Inflammatory macrophage (primary cell): ENCODE measurements at regions not wholly inside any gene's neighbourhood (a gene's known extent, or its start where the extent isn't known, plus 50 kb on each side); places are given as distances from the start of the nearest gene placed in this dataset.
"Not testable (repeated sequence)": the region's sequence is repeated elsewhere in the genome, so short reads cannot be mapped to it uniquely, and the experiment has no call there.

Source experiments
- DNase-seq, 2 donors: peaks; one replicate each; pipeline ENCODE4 v3.0.0-alpha.2; 2020 to 2022

DNA sequence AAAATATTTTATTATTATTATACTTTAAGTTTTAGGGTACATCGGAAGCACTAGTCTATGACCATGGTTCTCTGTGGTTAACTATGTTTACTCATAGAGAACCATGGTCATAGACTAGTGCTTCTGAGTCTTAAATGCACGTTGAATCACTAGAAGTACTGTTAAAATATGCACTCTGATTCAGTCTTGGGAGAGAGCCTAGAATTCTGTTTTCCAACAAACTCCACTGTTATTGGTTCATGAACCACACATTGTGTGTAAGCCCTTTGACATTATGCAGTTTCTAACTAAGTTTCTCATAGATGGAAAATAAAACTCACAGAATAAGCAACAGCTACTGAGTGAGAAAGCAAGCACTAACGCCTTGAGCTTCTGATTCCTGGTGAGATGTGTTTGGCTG, 1120.6 kb downstream of the SORCS1 start:
- no peak for DNase-seq

DNA sequence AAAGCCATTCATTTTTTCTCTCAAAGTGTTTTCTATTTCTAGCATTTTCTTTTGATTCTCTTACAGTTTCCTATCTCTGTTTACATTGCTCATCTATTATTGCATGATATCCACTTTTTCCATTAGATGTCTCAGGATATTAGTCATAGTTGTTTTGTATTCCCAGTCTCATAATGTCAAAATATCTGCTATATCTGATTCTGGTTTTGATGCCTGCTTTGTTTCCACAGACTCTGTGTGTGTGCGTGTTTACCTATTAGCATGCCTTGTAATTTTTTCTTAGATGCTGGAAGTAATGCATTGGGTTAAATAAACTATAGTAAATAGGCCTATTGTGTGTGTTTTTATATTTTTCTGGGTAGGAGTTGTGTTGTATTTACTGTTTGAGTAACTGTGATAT, 1126.3 kb downstream of the SORCS1 start:
- no peak for DNase-seq

DNA sequence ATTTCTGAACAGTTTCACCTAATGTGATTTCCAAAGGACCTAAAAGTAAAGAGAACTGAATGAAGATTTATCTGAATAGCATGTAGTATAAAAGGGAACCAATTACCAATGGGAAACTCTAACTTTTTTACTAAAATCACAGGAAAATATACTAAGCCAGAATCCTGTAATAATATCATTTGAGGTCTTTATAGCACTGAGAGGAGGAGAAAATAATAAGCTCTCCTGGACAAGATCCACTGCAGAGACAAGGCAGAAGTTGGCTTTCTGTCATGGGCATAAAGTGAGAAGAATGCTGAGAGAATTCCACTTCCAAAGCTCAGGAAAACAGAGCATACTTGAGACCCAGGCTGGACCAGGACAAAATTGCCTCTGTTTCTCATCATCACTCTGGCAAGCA, 1131.4 kb downstream of the SORCS1 start:
- DNase-seq, result no peak

DNA sequence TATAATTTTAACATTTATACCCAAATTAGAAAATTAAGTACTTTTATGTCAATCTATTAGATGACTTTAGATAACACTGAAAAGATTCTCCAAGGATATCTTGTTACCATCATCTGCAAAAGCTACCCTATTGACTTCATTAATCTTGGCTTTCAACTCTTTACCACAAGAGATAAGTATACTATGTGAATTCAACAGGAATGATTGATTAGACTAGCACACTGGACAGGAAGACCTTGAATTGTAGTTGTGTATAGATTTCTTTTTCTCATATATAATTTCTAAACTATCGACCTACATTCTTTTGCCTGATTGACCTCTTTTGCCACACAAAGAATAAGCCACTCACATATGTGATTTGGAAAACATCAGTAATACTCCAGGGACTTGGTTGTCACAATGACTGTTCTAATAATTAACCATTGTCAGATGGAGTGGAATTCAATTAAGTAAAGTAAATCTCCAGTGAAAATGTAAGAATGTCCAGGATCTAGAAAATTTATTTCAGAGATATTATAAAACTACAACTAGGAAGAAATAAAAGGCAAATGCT, 1132.0 kb downstream of the SORCS1 start:
- DNase-seq, result no peak

DNA sequence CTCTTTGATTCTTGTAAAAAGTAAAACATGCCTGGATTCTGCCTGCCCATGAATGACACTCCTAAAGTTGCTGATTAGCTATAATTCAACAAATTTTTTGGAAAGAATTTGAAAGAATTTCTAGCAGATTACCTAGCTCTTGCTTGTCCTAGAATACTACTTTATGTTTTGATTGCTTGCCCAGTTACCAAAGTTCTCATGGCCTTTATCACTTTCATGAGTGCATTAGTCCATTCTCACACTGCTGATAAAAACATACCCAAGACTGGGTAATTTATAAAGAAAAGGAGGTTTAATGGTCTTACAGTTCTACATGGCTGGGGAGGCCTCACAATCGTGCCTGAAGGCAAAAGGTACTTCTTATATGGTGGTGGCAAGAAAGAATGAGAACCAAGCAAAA, 1137.3 kb downstream of the SORCS1 start:
- DNase-seq, result no peak

GRCh38 chr10:106025208-106025811, 1139.2 kb downstream of the SORCS1 start:
- DNase-seq, result no peak

DNA sequence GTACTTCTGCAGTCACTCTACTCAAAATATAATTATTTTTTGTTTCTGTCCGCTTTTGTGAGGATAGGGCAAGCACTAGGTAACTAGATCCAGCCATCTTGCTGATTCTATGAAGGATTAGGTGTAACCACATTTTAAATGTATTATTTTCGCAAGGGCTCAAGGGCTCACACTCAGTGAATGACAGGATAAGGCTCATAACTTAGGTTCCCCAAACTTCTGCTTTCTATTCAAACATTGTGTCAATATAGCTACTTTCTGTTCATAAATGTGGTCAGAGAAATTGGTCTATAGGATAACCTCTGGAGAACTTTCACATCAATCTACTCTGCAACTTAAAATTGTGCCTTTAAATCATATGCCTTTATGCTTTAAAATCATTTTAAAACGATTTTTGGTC, 1141.2 kb downstream of the SORCS1 start:
- DNase-seq, result no peak

DNA sequence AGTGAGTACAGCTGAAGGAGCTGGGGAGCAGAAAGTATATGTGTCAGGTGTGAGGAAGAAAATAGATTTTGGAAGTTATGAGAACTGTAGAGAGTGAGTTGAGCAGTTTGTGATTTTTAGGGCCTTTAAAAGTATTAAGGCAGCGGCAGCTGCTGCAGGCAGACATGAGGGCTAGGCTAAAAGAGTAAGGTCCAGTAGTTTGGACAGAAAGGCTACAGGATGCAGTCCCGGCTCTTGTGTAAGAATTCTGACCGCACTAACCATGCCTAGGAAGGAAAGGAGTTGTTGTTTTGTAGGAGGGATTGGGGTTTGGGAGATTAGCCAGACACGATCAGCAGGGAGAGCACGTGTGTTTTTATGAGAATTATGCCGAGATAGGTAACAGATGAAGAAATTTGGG, 1144.9 kb downstream of the SORCS1 start:
- not testable (repeated sequence) for DNase-seq

- not testable (repeated sequence) for DNase-seq
These were observed 1148.9 kb downstream of the SORCS1 start for GRCh38 chr10:106015369-106016199.

DNA sequence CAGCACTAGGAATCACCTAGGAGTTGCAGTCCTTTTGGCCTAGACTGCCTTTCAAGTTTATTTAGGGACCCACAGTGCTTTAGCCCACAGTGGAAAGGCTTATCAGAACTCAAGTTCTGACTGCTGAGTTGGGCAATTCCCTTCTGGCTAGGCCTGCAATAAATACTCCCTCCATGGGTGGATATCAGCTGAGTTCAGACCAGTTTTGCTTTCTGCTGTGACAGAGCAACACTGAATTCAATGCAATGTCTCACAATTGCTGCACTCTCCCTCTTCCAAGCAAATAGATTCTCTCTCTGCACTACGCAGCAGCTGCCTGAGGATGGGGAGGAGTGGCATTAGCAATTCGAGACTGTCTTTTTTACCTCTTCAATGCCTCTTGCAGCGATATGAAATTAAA, 1153.3 kb downstream of the SORCS1 start:
- no peak for DNase-seq

DNA sequence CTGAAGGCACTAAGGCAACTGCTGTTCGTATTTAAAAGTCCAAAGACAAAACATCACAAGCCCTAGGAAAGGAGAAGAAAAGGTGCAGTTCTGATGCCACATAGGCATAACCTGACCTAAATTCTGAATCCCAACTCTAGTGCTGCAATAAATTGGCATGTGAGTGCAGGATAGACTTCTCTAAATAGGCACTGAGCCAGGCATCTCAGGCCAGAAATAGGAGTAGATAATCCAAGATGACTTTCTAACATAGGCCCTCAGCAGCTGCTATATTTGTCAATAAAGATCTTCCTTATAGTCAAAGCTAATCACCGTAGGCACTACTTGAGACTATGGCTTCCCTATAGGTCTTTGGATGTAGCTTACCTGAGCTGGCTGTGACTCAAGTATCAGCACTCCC, 1163.8 kb downstream of the SORCS1 start:
- DNase-seq, result no peak

DNA sequence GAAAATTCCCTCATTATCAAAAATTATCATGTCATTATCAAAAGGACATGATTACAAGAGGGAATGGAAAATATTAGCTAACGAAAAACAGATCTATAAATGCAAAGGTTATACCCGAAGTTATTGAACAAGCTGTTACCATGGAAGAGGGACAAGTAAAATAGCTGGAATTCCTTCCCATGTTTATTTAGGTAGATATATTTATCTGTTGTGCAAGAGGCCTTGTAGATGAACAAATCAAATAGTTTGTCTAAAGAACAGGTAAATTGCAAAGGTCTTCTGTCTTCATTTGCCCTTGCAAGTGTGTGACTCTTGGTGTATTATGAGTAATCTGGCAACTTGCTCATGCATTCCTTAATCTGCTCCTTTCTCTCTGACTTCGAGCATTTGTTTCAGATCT, 1170.9 kb downstream of the SORCS1 start:
- no peak for DNase-seq

DNA sequence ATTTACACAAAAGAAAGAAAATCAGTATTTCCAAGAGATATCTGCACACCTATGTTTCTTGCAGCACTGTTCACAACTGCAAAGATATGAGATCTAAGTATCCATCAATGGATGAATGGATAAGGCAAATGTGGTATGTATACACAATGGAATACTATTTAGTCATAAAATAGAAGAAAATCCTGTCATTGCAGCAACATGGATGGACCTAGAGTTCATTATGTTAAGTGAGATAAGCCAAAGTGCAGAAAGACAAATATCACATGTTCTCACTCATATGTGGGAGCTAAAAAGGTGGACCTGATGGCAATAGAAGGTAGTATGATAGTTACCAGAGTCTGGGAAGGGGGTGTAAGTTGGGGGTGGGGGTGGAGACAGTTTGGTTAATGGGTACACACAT, 1171.6 kb downstream of the SORCS1 start:
- no peak for DNase-seq

- no peak for DNase-seq
These were observed 1174.0 kb downstream of the SORCS1 start for GRCh38 chr10:105990529-105990928.

DNA sequence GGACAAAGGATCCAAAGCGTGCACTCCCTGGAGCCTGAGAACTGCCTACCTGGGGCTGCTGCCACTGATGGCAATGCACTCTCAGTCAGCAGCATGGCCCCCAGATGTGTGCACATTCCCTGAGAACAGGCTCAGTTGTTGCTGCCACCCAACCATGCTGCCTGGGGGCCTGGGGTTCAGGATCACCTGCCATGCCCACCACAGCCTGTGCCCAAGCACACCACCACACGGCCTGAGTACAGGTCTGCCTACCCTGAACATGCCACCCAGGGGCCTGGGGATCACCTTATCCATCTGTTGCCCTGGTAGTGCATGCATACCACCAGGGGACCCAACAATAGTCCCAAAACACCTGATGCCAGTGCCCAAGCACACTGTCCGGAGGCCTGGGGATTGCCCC, 1174.5 kb downstream of the SORCS1 start:
- DNase-seq, result no peak

- DNase-seq, result no peak
These were observed 1175.7 kb downstream of the SORCS1 start for GRCh38 chr10:105988848-105989247.

DNA sequence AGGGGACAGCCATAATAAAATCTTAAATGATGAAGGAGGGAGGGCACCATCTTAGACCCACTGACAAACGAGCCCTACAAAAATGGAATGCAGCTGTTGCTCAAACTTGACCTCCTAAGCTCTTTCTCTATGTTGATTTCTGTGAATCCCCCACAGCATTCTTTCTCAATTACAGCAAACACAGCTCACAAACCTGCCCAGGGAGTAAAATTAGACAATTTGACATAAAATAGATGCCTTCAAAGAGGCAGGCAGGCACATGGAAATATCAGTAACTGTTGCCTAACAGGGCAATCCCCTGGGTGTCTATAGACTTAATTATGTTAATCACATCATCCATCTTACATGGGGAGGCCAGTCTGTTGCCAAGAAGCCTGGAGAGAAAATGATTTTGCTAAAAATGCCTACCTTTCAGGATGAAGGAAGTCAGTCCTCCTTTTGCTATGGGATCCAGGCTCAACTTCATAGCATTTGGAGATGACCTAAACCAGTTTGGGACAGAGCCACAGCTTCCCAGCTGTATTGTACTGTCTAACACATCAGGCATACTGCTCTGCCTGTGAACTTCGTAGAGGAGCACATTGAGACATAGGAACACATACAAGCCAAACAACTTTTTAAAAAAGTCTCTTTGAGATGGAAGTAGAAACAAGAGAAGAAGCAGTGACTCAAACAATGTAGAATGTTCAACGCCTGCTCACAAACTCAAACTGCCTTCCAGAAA, 1177.4 kb downstream of the SORCS1 start:
- DNase-seq, result no peak

DNA sequence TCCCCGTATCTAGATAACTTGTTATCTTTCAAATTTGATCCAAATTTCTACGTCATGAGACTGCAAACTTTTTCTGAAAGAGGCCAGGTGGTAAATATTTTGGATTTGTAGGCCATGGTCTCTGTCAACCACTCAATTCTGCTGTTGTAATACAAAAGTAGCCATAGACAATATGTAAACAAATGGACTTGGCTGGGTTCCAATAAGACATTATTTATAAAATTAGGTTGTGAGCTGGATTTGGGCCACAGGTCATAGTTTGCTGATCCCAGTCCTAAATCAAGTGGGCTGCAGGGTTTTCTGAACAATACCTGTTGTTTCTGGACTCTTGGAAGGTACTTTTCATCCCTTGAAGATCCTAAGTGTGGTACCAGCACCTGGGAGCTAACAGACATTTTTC, 1178.0 kb downstream of the SORCS1 start:
- DNase-seq, result no peak

- no peak for DNase-seq
These were observed 1181.8 kb downstream of the SORCS1 start for GRCh38 chr10:105982735-105983134.

- no peak for DNase-seq
These were observed 1182.8 kb downstream of the SORCS1 start for GRCh38 chr10:105981679-105982078.

- no peak for DNase-seq
These were observed 1189.6 kb downstream of the SORCS1 start for GRCh38 chr10:105974803-105975456.

- DNase-seq, result no peak
These were observed 1190.6 kb downstream of the SORCS1 start for GRCh38 chr10:105973902-105974301.

- no peak for DNase-seq
These were observed 1191.1 kb downstream of the SORCS1 start for GRCh38 chr10:105973360-105973759.
